H9 (cell line): ENCODE measurements at regions not wholly inside any gene's neighbourhood (a gene's known extent, or its start where the extent isn't known, plus 50 kb on each side); places are given as distances from the start of the nearest gene placed in this dataset.

ENCODE experiments used
- DNase-seq: peaks from one replicate; pipeline ENCODE4 v3.0.0-alpha.2; 2017
- H2AFZ ChIP-seq: one replicate; pipeline ENCODE4 v1.6.1; 2013; ENCODE audit warnings: mild to moderate bottlenecking, low read length, control low read depth, moderate library complexity
- H2AK5ac ChIP-seq: 2 replicates; pipeline ENCODE4 v1.6.1; 2013; ENCODE audit warnings: low read length, control low read depth, mixed read lengths; ENCODE audit not compliant: insufficient read length
- H2BK120ac ChIP-seq: one replicate; pipeline ENCODE4 v1.6.1; 2013; ENCODE audit warnings: low read depth, mild to moderate bottlenecking, low read length, control low read depth, inconsistent platforms; ENCODE audit not compliant: poor library complexity, severe bottlenecking
- H2BK12ac ChIP-seq: 2 replicates; pipeline ENCODE4 v1.6.1; 2013; ENCODE audit warnings: low read length, control low read depth, mixed read lengths, low read depth; ENCODE audit not compliant: insufficient read length
- H2BK15ac ChIP-seq: 2 replicates; pipeline ENCODE4 v1.6.1; 2013; ENCODE audit warnings: low read depth, low read length, control low read depth
- H2BK20ac ChIP-seq: one replicate; pipeline ENCODE4 v1.6.1; 2013; ENCODE audit warnings: low read depth, mild to moderate bottlenecking, low read length, control low read depth, inconsistent platforms; ENCODE audit not compliant: poor library complexity, severe bottlenecking
- H2BK5ac ChIP-seq: 2 replicates; pipeline ENCODE4 v1.6.1; 2013; ENCODE audit warnings: low read length, control low read depth, mixed read lengths; ENCODE audit not compliant: insufficient read length
- H3K14ac ChIP-seq: 2 replicates; pipeline ENCODE4 v1.6.1; 2013; ENCODE audit warnings: low read length, control low read depth; ENCODE audit not compliant: insufficient read depth
- H3K18ac ChIP-seq: 2 replicates; pipeline ENCODE4 v1.6.1; 2013; ENCODE audit warnings: low read depth, mild to moderate bottlenecking, mixed read lengths, low read length, control low read depth; ENCODE audit not compliant: insufficient read length
- H3K23ac ChIP-seq: 2 replicates; pipeline ENCODE4 v1.6.1; 2013; ENCODE audit warnings: low read length, control low read depth, mixed read lengths, low read depth; ENCODE audit not compliant: insufficient read length
- H3K23me2 ChIP-seq: 2 replicates; pipeline ENCODE4 v1.6.1; 2013; ENCODE audit warnings: low read depth, mild to moderate bottlenecking, mixed read lengths, low read length, control low read depth; ENCODE audit not compliant: insufficient read length, poor library complexity, severe bottlenecking
- H3K27ac ChIP-seq: 2 replicates; pipeline ENCODE4 v1.5.1; 2013; ENCODE audit warnings: low read length, control low read depth, mixed read lengths, low read depth; ENCODE audit not compliant: insufficient read length
- H3K27me3 ChIP-seq: 2 replicates; pipeline ENCODE4 v1.6.1; 2013; ENCODE audit warnings: low read length, control low read depth, inconsistent platforms; ENCODE audit not compliant: insufficient read depth
- H3K4ac ChIP-seq: 2 replicates; pipeline ENCODE4 v1.6.1; 2013; ENCODE audit warnings: low read depth, mild to moderate bottlenecking, control low read depth, inconsistent platforms, low read length, moderate library complexity
- H3K4me1 ChIP-seq: 2 replicates; pipeline ENCODE4 v1.6.1; 2013; ENCODE audit warnings: low read length, control low read depth, inconsistent platforms; ENCODE audit not compliant: insufficient read depth
- H3K4me2 ChIP-seq: 2 replicates; pipeline ENCODE4 v1.6.1; 2013; ENCODE audit warnings: low read length, control low read depth, mixed read lengths; ENCODE audit not compliant: insufficient read length, insufficient read depth
- H3K56ac ChIP-seq: 2 replicates; pipeline ENCODE4 v1.6.1; 2013; ENCODE audit warnings: low read depth, mild to moderate bottlenecking, mixed read lengths, low read length, control low read depth; ENCODE audit not compliant: insufficient read length
- H3K79me1 ChIP-seq: 2 replicates; pipeline ENCODE4 v1.6.1; 2013; ENCODE audit warnings: low read depth, mild to moderate bottlenecking, moderate library complexity, low read length, control low read depth, inconsistent platforms; ENCODE audit not compliant: insufficient read depth, poor library complexity, severe bottlenecking
- H3K79me2 ChIP-seq: 2 replicates; pipeline ENCODE4 v1.6.1; 2013; ENCODE audit warnings: low read length, control low read depth, inconsistent platforms; ENCODE audit not compliant: insufficient read depth
- H3K9ac ChIP-seq: 2 replicates; pipeline ENCODE4 v1.6.1; 2013; ENCODE audit warnings: low read length, control low read depth, mixed read lengths; ENCODE audit not compliant: insufficient read length; ENCODE audit errors: extremely low read depth
- H3K9me3 ChIP-seq: one replicate; pipeline ENCODE4 v1.6.1; 2013; ENCODE audit warnings: low read depth, low read length, inconsistent platforms; ENCODE audit not compliant: control insufficient read depth
- H3T11ph ChIP-seq: one replicate; pipeline ENCODE4 v1.6.1; 2013; ENCODE audit warnings: mild to moderate bottlenecking, low read length, control low read depth, inconsistent platforms
- H4K20me1 ChIP-seq: one replicate; pipeline ENCODE4 v1.6.1; 2013; ENCODE audit not compliant: control insufficient read depth, insufficient read length, insufficient read depth
- H4K5ac ChIP-seq: 2 replicates; pipeline ENCODE4 v1.6.1; 2013; ENCODE audit warnings: low read depth, mild to moderate bottlenecking, mixed read lengths, low read length, control low read depth; ENCODE audit not compliant: insufficient read length
- H4K8ac ChIP-seq: replicated peaks from 2 replicates; pipeline ENCODE4 v1.6.1; 2013; ENCODE audit warnings: low read length, control low read depth, mixed read lengths, low read depth; ENCODE audit not compliant: insufficient read length
- H4K91ac ChIP-seq: 2 replicates; pipeline ENCODE4 v1.6.1; 2013; ENCODE audit warnings: low read depth, mild to moderate bottlenecking, moderate library complexity, mixed read lengths, low read length, control low read depth; ENCODE audit not compliant: insufficient read length
- H3K27ac Mint-ChIP-seq, 3 experiments: 2 replicates in 2 of 3; 3 replicates in 1 of 3; pipeline ENCODE4 v1.8.0; 2020 to 2021; ENCODE audit warnings: mixed read lengths in 3 of 3, mild to moderate bottlenecking in 1 of 3, moderate library complexity in 1 of 3
- H3K27me3 Mint-ChIP-seq: 2 replicates; pipeline ENCODE4 v1.8.0; 2021; ENCODE audit warnings: low read depth, mild to moderate bottlenecking, moderate library complexity, mixed read lengths
- H3K36me3 Mint-ChIP-seq, 3 experiments: 2 replicates in 2 of 3; 3 replicates in 1 of 3; pipeline ENCODE4 v1.8.0; 2020 to 2021; ENCODE audit warnings: low read depth in 3 of 3, mixed read lengths in 3 of 3; ENCODE audit not compliant: insufficient read depth in 1 of 3
- H3K4me1 Mint-ChIP-seq, 2 experiments: 2 replicates each; pipeline ENCODE4 v1.8.0; 2020; ENCODE audit warnings: mixed read lengths in 2 of 2
- H3K4me3 Mint-ChIP-seq, 2 experiments: 2 replicates in 1 of 2; 3 replicates in 1 of 2; pipeline ENCODE4 v1.8.0; 2020 to 2021; ENCODE audit warnings: mild to moderate bottlenecking in 2 of 2, mixed read lengths in 2 of 2, moderate library complexity in 1 of 2
- H3K9me3 Mint-ChIP-seq, 2 experiments: 2 replicates in 1 of 2; 3 replicates in 1 of 2; pipeline ENCODE4 v1.8.0; 2020; ENCODE audit warnings: mild to moderate bottlenecking in 2 of 2, mixed read lengths in 2 of 2, moderate library complexity in 1 of 2
- CTCF ChIP-seq: fragments of 200-600 bp; sonication (generic); conservative IDR thresholded peaks from 3 replicates; pipeline ENCODE4 v1.8.0; 2021; ENCODE audit warnings: antibody characterized with exemption, mild to moderate bottlenecking
- WGBS: extraction: QIAGEN DNeasy Blood & Tissue Kit; methylation state at CpG from one replicate; pipeline ENCODE4 v1.1.7; 2013; ENCODE audit warnings: missing lambda C conversion rate, low lambda C conversion rate, mixed read lengths; ENCODE audit not compliant: insufficient read length; ENCODE audit errors: extremely low coverage; 5-methylcytosine and 5-hydroxymethylcytosine counted together

DNA sequence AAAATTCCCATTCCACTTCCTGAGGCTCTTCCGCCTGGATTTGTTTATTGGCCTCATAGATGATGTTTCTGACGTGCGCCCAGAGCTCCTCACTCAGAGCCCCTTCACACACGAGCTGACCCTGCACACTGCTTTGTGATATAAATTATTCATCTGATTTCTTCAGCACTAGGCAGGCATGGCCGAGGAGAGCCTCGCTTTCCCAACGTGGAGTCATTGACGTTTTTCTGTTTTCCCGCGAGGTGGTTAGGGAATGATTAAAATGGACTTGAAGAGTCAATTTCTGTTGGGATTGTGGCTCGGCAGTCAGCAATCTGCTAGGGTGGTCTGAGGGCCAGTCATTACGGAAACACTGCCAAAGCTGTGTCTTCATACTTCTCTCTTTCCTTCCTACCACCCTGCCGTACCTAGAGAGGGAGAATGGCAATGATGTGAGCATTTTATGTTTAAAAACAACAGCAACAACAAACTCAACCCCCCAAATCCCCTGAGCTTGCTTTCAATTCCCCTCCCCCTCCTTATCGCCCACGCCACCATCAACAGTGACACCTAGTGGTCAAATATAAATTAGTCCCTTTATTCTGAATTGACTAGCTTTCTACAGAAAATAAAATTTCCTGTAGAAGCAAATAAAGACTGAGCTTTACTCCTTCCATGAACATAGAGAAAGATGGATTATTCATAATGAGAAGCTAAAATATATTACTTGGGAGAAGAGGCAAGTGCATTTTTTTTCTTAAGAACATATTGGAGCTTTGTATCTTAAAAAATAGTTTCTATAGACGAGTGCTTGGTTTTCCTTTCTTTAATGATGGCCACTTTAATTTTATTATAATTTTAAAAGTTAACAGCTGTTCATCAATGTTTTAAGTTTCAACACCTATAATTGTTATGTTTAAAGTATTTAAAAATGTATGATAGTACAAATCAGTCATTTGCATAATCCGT, 285.1 kb downstream of the MTX2 start:
- H3K9me3 Mint-ChIP-seq = no peaks in the 10 kb centered on the region
- H4K5ac ChIP-seq = no peak overlapping the region

More for the DNA sequence above, 285.1 kb downstream of the MTX2 start:
- Histone ChIP-seq H3K4me1 (peaks cover 3% of the 10 kb centered on the region; the same call in 1 of the 2 replicates), H4K20me1 (no peaks in the 10 kb centered on the region), H4K8ac (no peak overlapping the region), H3K9me3 (no peaks in the 10 kb centered on the region), H4K91ac (no peak overlapping the region), H3K14ac (no peak overlapping the region; the same call in 1 of the 2 replicates), H3K79me2 (no peaks in the 10 kb centered on the region), H3K4ac (no peak overlapping the region), H3K4me2 (peak overlapping the region; percentile 48), H3K9ac (no peak overlapping the region), H2AK5ac (no peak overlapping the region), H2BK15ac (no peak overlapping the region), H3K56ac (no peak overlapping the region), H2BK5ac (no peak overlapping the region), H3K18ac (peak overlapping the region; percentile 73), H3K27me3 (peaks cover 2% of the 10 kb centered on the region; the same call in 1 of the 2 replicates), H2AFZ (peak overlapping the region; percentile 95), H2BK120ac (no peak overlapping the region), H3K79me1 (no peaks in the 10 kb centered on the region), H3K27ac (no peak overlapping the region), H3K23me2 (no peaks in the 10 kb centered on the region), H2BK12ac (no peak overlapping the region), H2BK20ac (no peak overlapping the region), H3K23ac (no peak overlapping the region), H3T11ph (no peak overlapping the region)
- Mint-ChIP-seq H3K27me3 (peaks cover 69% of the 10 kb centered on the region), H3K36me3 (no peaks in the 10 kb centered on the region), H3K4me3 (peak overlapping the region in 1 of 2 experiments; percentile 26; a peak in 1 of 5 replicates), H3K4me1 (peaks cover 18 to 19% of the 10 kb centered on the region in 2 experiments), H3K27ac (peak overlapping the region in 1 of 3 experiments; percentile 56; a peak in 2 of 7 replicates)
- no CpG with 5 or more reads among the region's 17 CpGs for WGBS
- DNase-seq = peak; percentile 39
- peak; percentile 82 for TF ChIP-seq CTCF
